GM12892 (cell line): ENCODE measurements at regions not wholly inside any gene's neighbourhood (a gene's known extent, or its start where the extent isn't known, plus 50 kb on each side); places are given as distances from the start of the nearest gene placed in this dataset.

Source experiments
- POLR2A ChIP-seq: IDR thresholded peaks from 2 replicates; pipeline ENCODE4 v1.6.1; 2011; ENCODE audit warnings: low read depth, low read length, control low read depth
- POLR2AphosphoS5 ChIP-seq: IDR thresholded peaks from 2 replicates; pipeline ENCODE4 v1.6.1; 2011; ENCODE audit warnings: low read depth, low read length, control low read depth
- TAF1 ChIP-seq: IDR thresholded peaks from 2 replicates; pipeline ENCODE4 v1.6.1; 2011; ENCODE audit warnings: low read depth, mild to moderate bottlenecking, control low read depth, low read length, borderline replicate concordance

GRCh38 chr12:88339966-88340365, 197.9 kb downstream of the TMTC3 start:
- TF ChIP-seq POLR2A (no peak), POLR2AphosphoS5 (no peak), TAF1 (no peak)
